ENCODE measurements at regions not wholly inside any gene's neighbourhood (a gene's known extent, or its start where the extent isn't known, plus 50 kb on each side); places are given as distances from the start of the nearest gene placed in this dataset.

DNA sequence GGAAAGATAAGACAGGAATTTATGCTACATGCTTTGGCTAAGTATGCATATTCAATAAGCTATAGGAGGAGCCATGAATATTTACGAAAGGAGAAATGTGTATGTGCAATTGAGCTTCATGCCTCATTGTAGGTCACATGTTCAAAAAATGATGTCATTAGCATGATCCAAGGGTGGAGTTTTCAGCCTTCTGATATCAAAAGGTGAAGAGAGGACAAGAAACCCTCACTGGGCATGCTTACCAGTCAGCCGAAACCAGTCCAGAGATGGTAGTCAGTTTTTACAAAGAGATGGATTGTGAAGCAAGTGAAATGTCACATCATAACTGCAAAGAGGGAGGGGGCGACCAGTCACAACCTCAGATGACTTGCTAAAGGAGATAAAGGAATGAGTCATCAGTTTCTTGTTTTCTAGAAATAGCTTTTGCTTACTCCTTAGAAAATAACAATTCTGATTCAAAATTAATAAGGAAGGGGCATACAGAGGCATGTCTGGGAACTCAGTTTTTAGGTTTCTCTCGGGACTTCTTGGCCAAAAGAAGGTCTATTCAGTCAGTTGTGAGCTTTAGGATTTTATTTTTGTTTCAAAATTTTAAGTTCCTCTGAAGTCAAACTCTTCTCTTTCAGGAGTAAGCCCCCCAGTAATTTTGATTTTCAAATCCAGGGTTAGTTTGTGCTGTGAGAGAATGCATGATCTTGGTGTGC is 1067.8 kb upstream of the EDIL3 start:
- no peaks in the 10 kb centered on the region for H3K9me3 ChIP-seq
- no peaks in the 10 kb centered on the region for H3K36me3 ChIP-seq
- H3K4me3 ChIP-seq = no peak overlapping the region
- TF ChIP-seq, protein P1, sequence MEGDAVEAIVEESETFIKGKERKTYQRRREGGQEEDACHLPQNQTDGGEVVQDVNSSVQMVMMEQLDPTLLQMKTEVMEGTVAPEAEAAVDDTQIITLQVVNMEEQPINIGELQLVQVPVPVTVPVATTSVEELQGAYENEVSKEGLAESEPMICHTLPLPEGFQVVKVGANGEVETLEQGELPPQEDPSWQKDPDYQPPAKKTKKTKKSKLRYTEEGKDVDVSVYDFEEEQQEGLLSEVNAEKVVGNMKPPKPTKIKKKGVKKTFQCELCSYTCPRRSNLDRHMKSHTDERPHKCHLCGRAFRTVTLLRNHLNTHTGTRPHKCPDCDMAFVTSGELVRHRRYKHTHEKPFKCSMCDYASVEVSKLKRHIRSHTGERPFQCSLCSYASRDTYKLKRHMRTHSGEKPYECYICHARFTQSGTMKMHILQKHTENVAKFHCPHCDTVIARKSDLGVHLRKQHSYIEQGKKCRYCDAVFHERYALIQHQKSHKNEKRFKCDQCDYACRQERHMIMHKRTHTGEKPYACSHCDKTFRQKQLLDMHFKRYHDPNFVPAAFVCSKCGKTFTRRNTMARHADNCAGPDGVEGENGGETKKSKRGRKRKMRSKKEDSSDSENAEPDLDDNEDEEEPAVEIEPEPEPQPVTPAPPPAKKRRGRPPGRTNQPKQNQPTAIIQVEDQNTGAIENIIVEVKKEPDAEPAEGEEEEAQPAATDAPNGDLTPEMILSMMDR (IDR thresholded peaks at IDR 0.05) = no peak
- TF ChIP-seq EP300 (IDR thresholded peaks at IDR 0.05) = no peak
- DNase-seq (ENCODE audit: low spot score in 2 of 2) = no peak
- no peaks in the 10 kb centered on the region for H3K27me3 ChIP-seq
- no peaks in the 10 kb centered on the region for H3K4me1 ChIP-seq
- 64% methylated on average over 4 of the region's 4 CpGs for WGBS, 2 donors
- no peak overlapping the region for H3K27ac ChIP-seq

DNA sequence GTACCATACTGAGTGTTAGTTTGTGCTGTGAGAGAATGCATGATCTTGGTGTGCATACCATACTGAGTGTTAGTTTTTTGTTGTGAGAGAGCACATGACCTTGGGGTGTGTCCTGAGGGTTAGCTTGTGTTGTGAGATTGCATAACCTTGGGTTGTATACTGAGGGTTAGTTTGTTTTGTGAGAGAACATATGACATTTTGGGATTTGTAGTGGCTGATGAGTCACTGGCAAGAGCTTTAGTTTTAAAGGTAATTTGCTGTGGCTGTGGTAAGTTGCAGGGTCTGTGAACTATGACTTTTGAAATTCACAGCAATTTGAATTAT is 1068.3 kb upstream of the EDIL3 start:
- Histone ChIP-seq H3K36me3 (no peaks in the 10 kb centered on the region), H3K4me3 (no peak overlapping the region), H3K9me3 (no peaks in the 10 kb centered on the region), H3K27ac (no peak overlapping the region), H3K27me3 (no peaks in the 10 kb centered on the region), H3K4me1 (no peaks in the 10 kb centered on the region)
- no peak for DNase-seq (ENCODE audit: low spot score in 2 of 2)
- TF ChIP-seq POLR2A (IDR thresholded peaks at IDR 0.05) (no peak), EP300 (IDR thresholded peaks at IDR 0.05) (no peak)
- TF ChIP-seq, protein P1 (IDR thresholded peaks at IDR 0.05) = no peak

DNA sequence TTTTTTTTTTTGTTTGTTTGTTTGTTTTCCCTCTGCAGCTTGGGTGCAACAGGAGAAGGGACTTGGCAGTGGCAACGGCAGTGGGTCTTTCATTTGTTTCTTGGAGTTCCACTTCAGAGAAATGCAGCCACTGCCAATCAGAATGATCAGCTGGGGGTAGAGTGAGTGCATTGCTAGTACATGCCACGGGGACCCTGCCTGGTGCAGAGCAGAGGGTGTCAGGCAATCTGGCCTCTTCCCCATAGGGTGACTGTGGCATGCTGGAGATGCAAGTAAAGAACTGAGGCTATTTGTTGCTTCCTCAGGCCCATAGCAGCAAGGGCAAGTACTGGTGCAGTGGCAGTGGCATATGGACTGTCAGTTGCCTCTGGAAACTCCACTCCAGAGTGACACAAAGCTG is 1073.6 kb upstream of the EDIL3 start:
- H3K27ac ChIP-seq = no peak overlapping the region
- H3K27me3 ChIP-seq = no peaks in the 10 kb centered on the region
- no peaks in the 10 kb centered on the region for H3K9me3 ChIP-seq
- no peak for DNase-seq (ENCODE audit: low spot score in 2 of 2)
- TF ChIP-seq POLR2A (IDR thresholded peaks at IDR 0.05) = no peak
- no peak for TF ChIP-seq EP300 (IDR thresholded peaks at IDR 0.05)
- TF ChIP-seq, protein P1 (IDR thresholded peaks at IDR 0.05) = no peak
- H3K4me3 ChIP-seq = no peak overlapping the region
- whole genome bisulfite sequencing, 2 donors = 70 to 72% methylated on average over 2 of the region's 2 CpGs
- H3K4me1 ChIP-seq = no peaks in the 10 kb centered on the region
- no peaks in the 10 kb centered on the region for H3K36me3 ChIP-seq

DNA sequence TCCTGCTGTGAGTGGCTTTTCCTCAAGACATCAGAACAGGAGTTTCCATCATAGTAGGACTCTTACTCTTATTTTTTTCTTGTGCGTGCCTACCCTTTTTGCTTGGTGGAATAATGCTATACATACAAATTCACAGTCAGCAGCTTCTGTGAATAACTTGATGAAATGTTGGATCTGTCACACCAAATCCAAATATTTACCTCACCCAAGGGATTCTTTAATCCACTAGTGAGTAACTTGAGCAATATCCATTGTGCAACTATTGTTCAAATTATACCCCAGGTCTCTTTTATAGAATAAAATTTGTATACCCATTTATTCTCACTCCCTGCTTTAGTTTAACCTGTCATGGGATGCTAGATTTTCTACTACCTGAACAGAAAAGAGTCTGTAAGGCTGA is 1078.3 kb upstream of the EDIL3 start:
- TF ChIP-seq, protein P1 (IDR thresholded peaks at IDR 0.05) = no peak
- TF ChIP-seq EP300 (IDR thresholded peaks at IDR 0.05) = no peak
- TF ChIP-seq POLR2A (IDR thresholded peaks at IDR 0.05) = no peak
- no peak overlapping the region for H3K4me3 ChIP-seq
- peaks cover 0 to 6% (median 0%) of the 10 kb centered on the region in 4 donors for H3K9me3 ChIP-seq
- WGBS, 2 donors = 90 to 100% methylated on average over 1 of the region's 1 CpG
- no peaks in the 10 kb centered on the region for H3K4me1 ChIP-seq
- H3K36me3 ChIP-seq = no peaks in the 10 kb centered on the region
- no peak overlapping the region for H3K27ac ChIP-seq
- H3K27me3 ChIP-seq = no peaks in the 10 kb centered on the region
- DNase-seq (ENCODE audit: low spot score in 2 of 2) = no peak

DNA sequence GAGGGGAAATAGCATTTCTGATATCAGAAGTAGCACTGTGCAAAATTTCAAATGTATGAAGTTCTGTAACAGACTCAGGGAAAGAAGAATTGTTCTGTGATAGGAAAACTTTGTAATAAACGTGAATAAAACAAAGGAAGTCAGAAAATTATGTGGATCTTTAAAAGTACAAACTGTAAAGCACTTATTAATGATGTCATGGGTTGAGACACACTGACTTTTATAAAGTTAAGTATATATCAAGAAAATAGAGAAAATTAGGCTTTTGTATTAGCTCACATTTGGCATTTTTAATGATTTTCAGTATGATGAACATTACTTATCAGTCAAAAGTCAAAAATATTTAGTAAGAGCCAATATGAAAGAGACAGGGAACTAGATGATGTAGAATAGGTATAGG is 1081.7 kb upstream of the EDIL3 start:
- peaks cover 0 to 22% (median 0%) of the 10 kb centered on the region in 4 donors for H3K9me3 ChIP-seq
- DNase-seq (ENCODE audit: low spot score in 2 of 2) = no peak
- WGBS, 2 donors = 44 to 61% methylated on average over 1 of the region's 1 CpG
- no peaks in the 10 kb centered on the region for H3K4me1 ChIP-seq
- H3K27me3 ChIP-seq = no peaks in the 10 kb centered on the region
- no peak for TF ChIP-seq POLR2A (IDR thresholded peaks at IDR 0.05)
- TF ChIP-seq, protein P1 (IDR thresholded peaks at IDR 0.05) = no peak
- TF ChIP-seq EP300 (IDR thresholded peaks at IDR 0.05) = no peak
- no peaks in the 10 kb centered on the region for H3K36me3 ChIP-seq
- no peak overlapping the region for H3K4me3 ChIP-seq
- H3K27ac ChIP-seq = no peak overlapping the region
